IPS DF 19.7 (cell line): ENCODE measurements at regions not wholly inside any gene's neighbourhood (a gene's known extent, or its start where the extent isn't known, plus 50 kb on each side); places are given as distances from the start of the nearest gene placed in this dataset.
"Not testable (repeated sequence)": the region's sequence is repeated elsewhere in the genome, so short reads cannot be mapped to it uniquely, and the experiment has no call there.

Experiments
- DNase-seq: peaks from one replicate; pipeline ENCODE4 v3.0.0-alpha.2; 2013; ENCODE audit warnings: low read depth, low spot score

DNA sequence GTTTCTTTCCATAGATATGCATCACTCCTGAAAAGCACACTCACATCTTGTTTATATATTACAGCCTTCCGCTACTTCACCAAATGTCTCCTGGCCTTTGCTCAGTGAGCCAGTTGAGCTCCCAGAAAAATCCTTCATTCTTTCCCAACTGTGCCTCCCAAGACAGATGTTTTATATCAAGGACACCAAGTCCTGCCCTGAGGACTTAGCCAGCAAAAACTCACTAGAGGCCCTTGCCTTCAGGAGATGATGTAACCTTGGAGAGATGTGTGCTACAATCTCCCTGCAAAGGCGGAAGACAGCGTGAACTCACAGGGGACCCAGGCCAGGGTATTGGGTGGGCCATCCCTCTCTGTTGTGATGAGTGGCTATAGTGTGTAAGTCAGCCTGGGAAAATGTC, 86.1 kb upstream of the CTAGE1 start:
- no peak for DNase-seq

DNA sequence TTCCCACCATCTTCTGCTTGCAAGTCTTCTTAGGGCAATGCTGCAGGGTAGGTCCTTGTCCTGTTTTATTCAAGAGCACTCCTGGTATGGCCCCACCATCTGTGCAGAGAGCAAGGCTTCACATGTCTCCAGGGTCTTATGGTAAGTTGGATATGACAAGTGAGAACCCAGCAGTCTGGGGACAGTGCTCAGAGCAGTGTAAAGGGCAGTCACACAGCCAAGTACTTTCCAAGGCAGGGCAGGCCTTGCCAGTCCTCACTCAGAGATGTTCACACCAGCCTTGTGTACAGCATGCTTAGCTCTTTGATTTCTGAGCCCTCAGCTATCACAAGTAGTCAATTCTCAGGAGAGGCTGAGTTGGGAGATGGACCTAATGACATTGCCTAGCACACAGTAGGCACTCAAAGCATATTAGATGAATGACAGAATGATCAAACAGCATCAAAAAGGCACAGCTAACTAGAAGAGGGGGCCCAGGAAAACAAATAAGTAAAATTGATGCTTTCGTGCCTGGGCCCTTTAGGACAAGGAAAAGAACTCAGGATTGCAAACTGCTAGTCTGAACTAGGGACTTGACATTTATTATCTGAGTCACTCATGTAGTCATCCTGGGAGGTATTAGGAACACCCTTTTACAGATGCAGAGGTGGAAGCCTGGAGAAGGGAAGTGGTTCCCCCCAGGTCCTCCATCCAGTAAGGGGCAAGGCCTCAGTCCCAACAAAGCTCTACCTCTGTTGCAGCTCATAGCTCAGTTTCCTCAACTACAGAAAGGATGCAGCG, 86.7 kb upstream of the CTAGE1 start:
- no peak for DNase-seq

DNA sequence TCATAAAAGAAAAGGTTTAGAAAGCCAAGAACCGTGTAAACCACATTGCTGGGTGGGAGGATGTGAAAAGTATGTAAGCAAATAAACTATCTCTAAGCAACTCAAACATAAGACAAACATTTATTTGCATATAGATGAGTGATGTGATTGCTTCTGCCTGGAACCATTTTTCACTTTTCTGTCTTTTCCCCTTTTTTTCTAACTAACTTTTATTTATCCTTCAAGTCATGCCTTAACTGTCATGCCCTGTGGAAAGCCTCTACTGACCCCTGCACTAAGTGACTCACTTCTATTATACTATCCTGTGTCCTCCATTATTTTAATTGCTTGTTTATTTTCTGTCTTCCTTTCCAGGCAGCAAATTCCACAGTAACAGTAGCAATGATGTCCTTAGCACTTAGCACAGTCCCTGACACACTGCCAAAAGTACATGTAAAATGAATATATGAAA, 87.5 kb upstream of the CTAGE1 start:
- no peak for DNase-seq

DNA sequence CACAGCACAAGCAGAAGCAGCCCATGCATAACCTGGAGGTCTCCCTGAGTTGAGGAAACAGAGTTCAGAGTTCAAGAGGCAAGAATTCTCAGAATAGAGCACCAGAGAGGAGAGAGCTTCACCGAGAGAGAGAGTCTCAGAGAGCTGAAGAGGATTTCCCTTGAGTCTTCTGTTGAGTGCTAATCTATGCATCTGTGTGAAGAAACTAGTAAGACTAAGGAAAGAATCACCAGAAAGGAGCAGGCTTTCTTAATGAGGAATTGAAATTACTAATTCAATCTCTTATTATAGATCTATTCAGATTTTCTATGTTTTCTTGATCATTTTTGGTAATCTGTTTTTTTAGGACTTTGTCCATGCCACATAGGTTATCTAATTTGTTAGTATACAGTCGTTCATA, 89.3 kb upstream of the CTAGE1 start:
- no peak for DNase-seq

DNA sequence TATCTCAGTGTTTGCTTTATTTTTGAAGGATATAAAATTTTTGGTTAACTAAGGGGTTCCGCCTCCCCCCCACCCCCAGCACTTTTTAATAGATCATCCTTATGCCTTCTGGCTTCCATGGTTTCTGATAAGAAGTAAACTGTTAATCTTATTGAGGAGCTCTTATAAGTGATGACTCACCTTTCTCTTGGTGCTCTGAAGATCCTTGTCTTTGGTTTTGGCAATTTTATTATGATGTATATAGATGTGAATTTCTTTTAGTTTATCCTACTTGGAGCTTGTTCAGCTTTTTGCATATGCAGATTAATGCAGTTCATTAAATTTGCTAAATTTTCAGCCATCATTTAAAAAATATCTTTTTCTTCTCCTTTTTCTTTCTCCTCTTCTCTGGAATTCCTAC, 91.7 kb upstream of the CTAGE1 start:
- no peak for DNase-seq

GRCh38 chr18:22510697-22511096, 93.0 kb upstream of the CTAGE1 start:
- no peak for DNase-seq

GRCh38 chr18:22513721-22514481, 96.2 kb upstream of the CTAGE1 start:
- DNase-seq, result no peak

GRCh38 chr18:22514655-22515054, 96.9 kb upstream of the CTAGE1 start:
- no peak for DNase-seq

DNA sequence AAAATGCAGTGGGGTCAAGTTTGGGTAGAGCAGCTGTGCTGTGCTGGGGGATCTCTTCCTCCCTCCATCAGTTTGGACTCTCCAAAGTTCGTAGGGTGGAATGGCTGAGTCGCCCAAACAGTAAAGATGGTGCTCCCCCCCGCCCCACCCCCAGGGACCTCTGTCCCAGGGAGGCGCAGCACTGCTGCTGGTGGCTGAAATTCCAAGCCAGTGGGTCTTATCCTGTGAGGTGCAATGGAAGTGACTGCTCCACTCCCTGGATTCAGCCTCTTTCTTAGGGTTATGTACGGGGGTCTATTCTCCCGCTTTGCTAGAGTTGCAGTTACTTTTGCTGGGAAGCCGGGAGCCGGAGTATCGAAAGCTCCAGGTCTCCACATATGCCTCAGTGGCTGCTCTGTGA, 97.5 kb upstream of the CTAGE1 start:
- DNase-seq, result no peak

GRCh38 chr18:22517356-22517755, 99.6 kb upstream of the CTAGE1 start:
- no peak for DNase-seq

- no peak for DNase-seq
Measured at GRCh38 chr18:22521026-22521707, 103.5 kb upstream of the CTAGE1 start.

- DNase-seq, result no peak
Measured at GRCh38 chr18:22523481-22523880, 105.8 kb upstream of the CTAGE1 start.

DNA sequence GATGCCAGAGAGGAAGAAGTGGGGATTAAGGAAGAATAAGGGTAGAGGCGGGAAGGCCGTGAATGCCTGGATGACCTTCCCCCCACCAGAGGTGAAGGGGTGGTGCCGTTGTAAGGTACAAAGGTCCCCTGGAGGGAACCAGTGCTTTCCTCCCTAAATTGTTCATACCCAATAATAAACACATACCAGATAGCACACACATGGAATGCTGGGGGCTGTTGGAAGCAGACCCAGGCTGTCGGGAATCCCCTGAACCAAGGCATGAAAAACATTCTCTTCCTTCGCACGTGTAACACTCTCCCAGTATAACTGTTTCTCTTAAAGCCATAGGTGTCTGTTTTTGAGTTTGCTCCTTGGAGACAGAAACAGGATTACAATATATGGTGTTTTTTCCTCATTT, 107.1 kb upstream of the CTAGE1 start:
- no peak for DNase-seq

DNA sequence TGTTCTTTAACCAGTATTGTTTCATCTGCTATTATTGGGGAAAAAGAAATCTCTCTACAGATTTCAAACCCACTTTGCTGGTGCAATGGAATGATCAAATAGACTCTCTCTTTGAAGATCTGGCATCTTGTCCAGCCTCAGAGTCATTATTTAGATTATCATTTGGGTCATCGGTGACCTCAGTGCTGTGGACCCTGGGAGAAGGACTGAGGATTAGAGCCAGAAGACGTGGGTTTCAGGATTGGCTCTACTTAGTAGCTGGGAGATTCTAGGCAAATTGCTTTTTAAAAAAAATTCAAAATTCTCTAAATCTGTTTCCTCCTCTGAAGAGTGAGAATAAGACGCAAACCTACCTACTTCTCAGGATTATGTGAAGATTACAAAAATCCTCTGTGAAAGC, 107.6 kb upstream of the CTAGE1 start:
- DNase-seq, result no peak

GRCh38 chr18:22525883-22526282, 108.2 kb upstream of the CTAGE1 start:
- no peak for DNase-seq

DNA sequence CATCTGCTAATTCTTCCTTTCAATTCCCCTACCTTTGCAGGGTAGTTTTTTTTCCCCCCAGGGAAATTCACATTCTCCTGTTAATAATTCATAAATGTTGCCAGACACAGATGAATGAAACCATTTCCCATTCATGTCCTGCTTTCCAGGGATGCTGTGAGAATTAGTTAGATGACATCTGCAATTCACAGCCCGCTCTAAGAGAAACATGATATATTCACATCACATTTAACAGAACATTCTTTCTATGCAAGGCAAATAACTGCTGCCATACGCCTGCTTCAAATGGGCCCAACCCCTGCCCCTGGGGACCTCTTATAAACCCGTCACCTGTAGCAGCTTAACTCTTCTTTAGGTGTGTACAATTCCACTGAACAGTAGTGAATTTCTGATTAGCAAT, 110.6 kb upstream of the CTAGE1 start:
- DNase-seq, result no peak

DNA sequence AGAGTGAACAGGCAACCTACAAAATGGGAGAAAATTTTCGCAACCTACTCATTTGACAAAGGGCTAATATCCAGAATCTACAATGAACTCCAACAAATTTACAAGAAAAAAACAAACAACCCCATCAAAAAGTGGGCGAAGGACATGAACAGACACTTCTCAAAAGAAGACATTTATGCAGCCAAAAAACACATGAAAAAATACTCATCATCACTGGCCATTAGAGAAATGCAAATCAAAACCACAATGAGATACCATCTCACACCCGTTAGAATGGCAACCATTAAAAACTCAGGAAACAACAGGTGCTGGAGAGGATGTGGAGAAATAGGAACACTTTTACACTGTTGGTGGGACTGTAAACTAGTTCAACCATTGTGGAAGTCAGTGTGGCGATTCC, 117.0 kb upstream of the CTAGE1 start:
- DNase-seq, result not testable (repeated sequence)

- DNase-seq, result no peak
Measured at GRCh38 chr18:22536558-22536957, 118.8 kb upstream of the CTAGE1 start.

GRCh38 chr18:22538426-22538825, 120.7 kb upstream of the CTAGE1 start:
- DNase-seq, result no peak

- DNase-seq, result no peak
Measured at GRCh38 chr18:22539051-22539765, 121.5 kb upstream of the CTAGE1 start.

GRCh38 chr18:22541232-22541631, 123.5 kb upstream of the CTAGE1 start:
- DNase-seq, result no peak

DNA sequence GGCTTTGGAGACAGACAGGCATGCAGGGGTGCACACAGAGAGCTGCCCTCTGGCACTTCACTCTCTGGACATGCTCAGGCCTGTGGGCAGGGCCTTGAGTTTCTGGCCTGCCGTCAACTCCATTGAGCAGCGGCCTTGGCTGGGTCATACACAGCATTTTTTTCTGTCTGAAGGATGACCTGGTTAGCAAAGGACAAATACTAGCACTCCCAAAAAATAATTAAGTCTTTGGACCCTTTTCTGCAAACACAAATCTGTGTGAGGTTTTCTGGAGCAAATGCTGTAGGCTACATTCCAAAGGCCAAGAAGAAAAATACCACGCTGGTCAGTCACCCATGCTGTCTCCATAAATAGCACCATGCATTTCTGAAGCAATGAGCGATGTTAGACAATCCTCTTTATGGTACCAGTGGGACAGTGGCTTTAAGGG, 124.7 kb upstream of the CTAGE1 start:
- no peak for DNase-seq
